ENCODE measurements at regions not wholly inside any gene's neighbourhood (a gene's known extent, or its start where the extent isn't known, plus 50 kb on each side); places are given as distances from the start of the nearest gene placed in this dataset.

GRCh38 chr12:124387528-124387911, 92.6 kb downstream of the RFLNA start:
- WGBS, 3 donors = 34 to 78% (median 72%) methylated on average over 23 to 24 of the region's 24 CpGs
- H3K27ac ChIP-seq (ENCODE audit: low read depth, low read length) = no peak overlapping the region

- WGBS, 3 donors = 28 to 73% (median 69%) methylated on average over 23 of the region's 23 CpGs
- no peak overlapping the region for H3K27ac ChIP-seq (ENCODE audit: low read depth, low read length)
Measured at GRCh38 chr12:124386661-124387527, 92.0 kb downstream of the RFLNA start.

GRCh38 chr12:124386059-124386458, 91.2 kb downstream of the RFLNA start:
- WGBS, 3 donors = 44 to 68% (median 56%) methylated on average over 17 of the region's 17 CpGs
- no peak overlapping the region for H3K27ac ChIP-seq (ENCODE audit: low read depth, low read length)

GRCh38 chr12:124385219-124385969, 90.5 kb downstream of the RFLNA start:
- no peak overlapping the region for H3K27ac ChIP-seq (ENCODE audit: low read depth, low read length)
- WGBS, 3 donors = 82 to 88% (median 84%) methylated on average over 31 to 32 of the region's 32 CpGs

- WGBS, 3 donors = 77 to 85% (median 85%) methylated on average over 19 to 20 of the region's 20 CpGs
- H3K27ac ChIP-seq (ENCODE audit: low read depth, low read length) = no peak overlapping the region
Measured at GRCh38 chr12:124384299-124384894, 89.5 kb downstream of the RFLNA start.

GRCh38 chr12:124383028-124383427, 88.1 kb downstream of the RFLNA start:
- H3K27ac ChIP-seq (ENCODE audit: low read depth, low read length) = no peak overlapping the region
- WGBS, 3 donors = 91 to 95% (median 95%) methylated on average over 10 of the region's 10 CpGs

- H3K27ac ChIP-seq (ENCODE audit: low read depth, low read length) = no peak overlapping the region
- WGBS, 3 donors = 13 to 17% (median 15%) methylated on average over 25 of the region's 25 CpGs
Measured at GRCh38 chr12:124381456-124382296, 86.8 kb downstream of the RFLNA start.

- WGBS, 3 donors = 45 to 57% (median 46%) methylated on average over 8 of the region's 8 CpGs
- no peak overlapping the region for H3K27ac ChIP-seq (ENCODE audit: low read depth, low read length)
Measured at GRCh38 chr12:124380796-124381455, 86.0 kb downstream of the RFLNA start.

GRCh38 chr12:124379938-124380754, 85.3 kb downstream of the RFLNA start:
- WGBS, 3 donors = 10 to 55% (median 11%) methylated on average over 31 of the region's 31 CpGs
- H3K27ac ChIP-seq (ENCODE audit: low read depth, low read length) = peak overlapping the region; percentile 14

- 61 to 75% (median 63%) methylated on average over 17 of the region's 17 CpGs for WGBS, 3 donors
- H3K27ac ChIP-seq (ENCODE audit: low read depth, low read length) = peak overlapping the region; percentile 14
Measured at GRCh38 chr12:124379379-124379937, 84.6 kb downstream of the RFLNA start.

GRCh38 chr12:124378926-124379325, 84.0 kb downstream of the RFLNA start:
- whole genome bisulfite sequencing, 3 donors = 61 to 86% (median 84%) methylated on average over 13 of the region's 13 CpGs
- H3K27ac ChIP-seq (ENCODE audit: low read depth, low read length) = no peak overlapping the region

- 93 to 95% (median 94%) methylated on average over 24 to 26 of the region's 26 CpGs for WGBS, 3 donors
- H3K27ac ChIP-seq (ENCODE audit: low read depth, low read length) = no peak overlapping the region
Measured at GRCh38 chr12:124377981-124378509, 83.2 kb downstream of the RFLNA start.

GRCh38 chr12:124376435-124376834, 81.5 kb downstream of the RFLNA start:
- WGBS, 3 donors = 88 to 91% (median 89%) methylated on average over 9 of the region's 9 CpGs
- H3K27ac ChIP-seq (ENCODE audit: low read depth, low read length) = no peak overlapping the region

GRCh38 chr12:124375789-124376175, 80.9 kb downstream of the RFLNA start:
- no peak overlapping the region for H3K27ac ChIP-seq (ENCODE audit: low read depth, low read length)
- WGBS, 3 donors = 87 to 93% (median 92%) methylated on average over 14 of the region's 14 CpGs

- 84 to 92% (median 90%) methylated on average over 11 of the region's 11 CpGs for WGBS, 3 donors
- no peak overlapping the region for H3K27ac ChIP-seq (ENCODE audit: low read depth, low read length)
Measured at GRCh38 chr12:124375141-124375788, 80.4 kb downstream of the RFLNA start.

- 78 to 89% (median 79%) methylated on average over 5 of the region's 5 CpGs for WGBS, 3 donors
- no peak overlapping the region for H3K27ac ChIP-seq (ENCODE audit: low read depth, low read length)
Measured at GRCh38 chr12:124374567-124374966, 79.7 kb downstream of the RFLNA start.
